ENCODE measurements at regions not wholly inside any gene's neighbourhood (a gene's known extent, or its start where the extent isn't known, plus 50 kb on each side); places are given as distances from the start of the nearest gene placed in this dataset.

GRCh38 chr17:77281122-77281903 lies 140.5 kb downstream of the SEC14L1 start (continued):
- TF ChIP-seq ZNF687 (CRISPR knock-in tag; IDR thresholded peaks at IDR 0.05) (peak; percentile 92), ZNF34 (CRISPR knock-in tag; IDR thresholded peaks at IDR 0.05; ENCODE audit: borderline replicate concordance) (peak; percentile 43; the same call in 1 of the 2 replicates), FUBP1 (CRISPR knock-in tag; IDR thresholded peaks at IDR 0.05; ENCODE audit: borderline replicate concordance) (no peak), YEATS4 (CRISPR knock-in tag; IDR thresholded peaks at IDR 0.05; ENCODE audit: borderline replicate concordance) (peak; percentile 68; the same call in 1 of the 2 replicates), ZNF703 (CRISPR knock-in tag; IDR thresholded peaks at IDR 0.05; ENCODE audit: borderline replicate concordance) (no peak; the same call in 1 of the 2 replicates), MED13 (CRISPR knock-in tag; IDR thresholded peaks at IDR 0.05) (no peak; the same call in 1 of the 2 replicates), NCOA1 (CRISPR knock-in tag; IDR thresholded peaks at IDR 0.05) (no peak), MIXL1 (CRISPR knock-in tag; IDR thresholded peaks at IDR 0.05) (0 out of 2 replicates have a peak, but pooled peaks have one; percentile 37), ZNF879 (CRISPR knock-in tag; IDR thresholded peaks at IDR 0.05) (0 out of 2 replicates have a peak, but pooled peaks have one; percentile 41), SMAD1 (CRISPR knock-in tag; IDR thresholded peaks at IDR 0.05; ENCODE audit: borderline replicate concordance, low read depth) (no peak), ELF3 (CRISPR knock-in tag; IDR thresholded peaks at IDR 0.05) (no peak), GMEB1 (CRISPR knock-in tag; IDR thresholded peaks at IDR 0.05; ENCODE audit: borderline replicate concordance) (peak; percentile 34; the same call in 1 of the 2 replicates), HDAC1 (CRISPR knock-in tag; IDR thresholded peaks at IDR 0.05) (peak; percentile 74), CENPX (CRISPR knock-in tag; IDR thresholded peaks at IDR 0.05) (no peak), SOX6 (IDR thresholded peaks at IDR 0.05) (no peak), SOX6 (CRISPR knock-in tag; IDR thresholded peaks at IDR 0.05) (peak; percentile 14; the same call in 1 of the 2 replicates), SP2 (CRISPR knock-in tag; IDR thresholded peaks at IDR 0.05) (no peak), RFXAP (CRISPR knock-in tag; IDR thresholded peaks at IDR 0.05; ENCODE audit: borderline replicate concordance) (no peak), ATM (IDR thresholded peaks at IDR 0.05; ENCODE audit: borderline replicate concordance) (no peak), NPAS2 (CRISPR knock-in tag; IDR thresholded peaks at IDR 0.05; ENCODE audit: borderline replicate concordance) (no peak), ZFP82 (CRISPR knock-in tag; IDR thresholded peaks at IDR 0.05; ENCODE audit: borderline replicate concordance) (no peak)

All from HepG2 (cell line).